ENCODE measurements at regions not wholly inside any gene's neighbourhood (a gene's known extent, or its start where the extent isn't known, plus 50 kb on each side); places are given as distances from the start of the nearest gene placed in this dataset.

DNA sequence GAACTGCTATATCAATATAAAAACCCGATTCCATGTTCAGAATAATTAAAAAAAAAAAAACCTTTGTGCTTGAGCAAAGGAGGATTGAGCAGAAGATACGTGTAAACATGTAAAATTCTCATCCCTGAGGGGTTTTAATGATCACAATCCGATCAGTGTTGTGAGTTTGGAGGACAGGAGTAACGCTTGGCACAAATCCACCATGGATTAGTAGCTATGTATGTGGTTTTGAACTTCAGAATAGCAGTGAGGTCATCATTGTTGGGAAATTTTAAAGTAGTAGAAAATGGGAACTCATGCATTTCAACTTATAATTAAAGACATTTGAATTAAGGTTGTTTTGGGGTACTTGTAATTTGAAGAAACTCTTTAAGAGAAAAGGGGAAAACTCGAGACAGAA is 203.2 kb downstream of the RPS12 start:
- no peak overlapping the region for H4K91ac ChIP-seq (ENCODE audit: insufficient read length, low read depth, low read length)
- no peaks in the 10 kb centered on the region for H3K79me2 ChIP-seq (ENCODE audit: insufficient read depth, low read length)
- no peak overlapping the region for H3K4me3 Mint-ChIP-seq
- H2BK20ac ChIP-seq (ENCODE audit: low read depth, low read length, poor library complexity, severe bottlenecking) = no peak overlapping the region
- H3K9me3 Mint-ChIP-seq = no peaks in the 10 kb centered on the region
- no peak overlapping the region for H3K4me2 ChIP-seq (ENCODE audit: insufficient read depth, insufficient read length, low read length)
- no peak overlapping the region for H3K4ac ChIP-seq (ENCODE audit: low read depth, low read length)
- no peaks in the 10 kb centered on the region for H3K79me1 ChIP-seq (ENCODE audit: insufficient read depth, low read depth, low read length, poor library complexity, severe bottlenecking)
- H3K23me2 ChIP-seq (ENCODE audit: insufficient read length, low read depth, low read length, poor library complexity, severe bottlenecking) = no peaks in the 10 kb centered on the region
- H2AFZ ChIP-seq (ENCODE audit: low read length) = no peak overlapping the region
- TF ChIP-seq, protein P1, sequence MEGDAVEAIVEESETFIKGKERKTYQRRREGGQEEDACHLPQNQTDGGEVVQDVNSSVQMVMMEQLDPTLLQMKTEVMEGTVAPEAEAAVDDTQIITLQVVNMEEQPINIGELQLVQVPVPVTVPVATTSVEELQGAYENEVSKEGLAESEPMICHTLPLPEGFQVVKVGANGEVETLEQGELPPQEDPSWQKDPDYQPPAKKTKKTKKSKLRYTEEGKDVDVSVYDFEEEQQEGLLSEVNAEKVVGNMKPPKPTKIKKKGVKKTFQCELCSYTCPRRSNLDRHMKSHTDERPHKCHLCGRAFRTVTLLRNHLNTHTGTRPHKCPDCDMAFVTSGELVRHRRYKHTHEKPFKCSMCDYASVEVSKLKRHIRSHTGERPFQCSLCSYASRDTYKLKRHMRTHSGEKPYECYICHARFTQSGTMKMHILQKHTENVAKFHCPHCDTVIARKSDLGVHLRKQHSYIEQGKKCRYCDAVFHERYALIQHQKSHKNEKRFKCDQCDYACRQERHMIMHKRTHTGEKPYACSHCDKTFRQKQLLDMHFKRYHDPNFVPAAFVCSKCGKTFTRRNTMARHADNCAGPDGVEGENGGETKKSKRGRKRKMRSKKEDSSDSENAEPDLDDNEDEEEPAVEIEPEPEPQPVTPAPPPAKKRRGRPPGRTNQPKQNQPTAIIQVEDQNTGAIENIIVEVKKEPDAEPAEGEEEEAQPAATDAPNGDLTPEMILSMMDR (conservative IDR thresholded peaks at IDR 0.05) = no peak
- no peak overlapping the region for H3K27ac ChIP-seq (ENCODE audit: insufficient read length, low read depth, low read length)
- no peak overlapping the region for H2BK12ac ChIP-seq (ENCODE audit: insufficient read length, low read depth, low read length)
- no peak overlapping the region for H3K27ac Mint-ChIP-seq
- H2BK15ac ChIP-seq (ENCODE audit: low read depth, low read length) = no peak overlapping the region
- no peak for DNase-seq
- H3K9me3 ChIP-seq (ENCODE audit: control insufficient read depth, low read depth, low read length) = no peaks in the 10 kb centered on the region
- no peak overlapping the region for H2AK5ac ChIP-seq (ENCODE audit: insufficient read length, low read length)
- no peak overlapping the region for H3K14ac ChIP-seq (ENCODE audit: insufficient read depth, low read length)
- H3K56ac ChIP-seq (ENCODE audit: insufficient read length, low read depth, low read length) = no peak overlapping the region
- H3K4me1 Mint-ChIP-seq = 0 out of 4 replicates have a peak, but pooled peaks cover 0 to 3% of the 10 kb centered on the region in 2 experiments
- no peak overlapping the region for H3K18ac ChIP-seq (ENCODE audit: insufficient read length, low read depth, low read length)
- no peak overlapping the region for H2BK120ac ChIP-seq (ENCODE audit: low read depth, low read length, poor library complexity, severe bottlenecking)
- H3K4me1 ChIP-seq (ENCODE audit: insufficient read depth, low read length) = no peaks in the 10 kb centered on the region
- no CpG with 5 or more reads among the region's 5 CpGs for WGBS (ENCODE audit: extremely low coverage, insufficient read length, low lambda C conversion rate)
- H4K8ac ChIP-seq (replicated peaks; ENCODE audit: insufficient read length, low read depth, low read length) = no peak overlapping the region
- H3K9ac ChIP-seq (ENCODE audit: extremely low read depth, insufficient read length, low read length) = no peak overlapping the region
- no peaks in the 10 kb centered on the region for H3K27me3 Mint-ChIP-seq (ENCODE audit: low read depth)
- no peaks in the 10 kb centered on the region for H3K27me3 ChIP-seq (ENCODE audit: insufficient read depth, low read length)
- H3K36me3 Mint-ChIP-seq (ENCODE audit: insufficient read depth in 1 of 3, low read depth in 3 of 3) = no peaks in the 10 kb centered on the region
- no peaks in the 10 kb centered on the region for H4K20me1 ChIP-seq (ENCODE audit: control insufficient read depth, insufficient read depth, insufficient read length)
- H4K5ac ChIP-seq (ENCODE audit: insufficient read length, low read depth, low read length) = no peak overlapping the region
- no peak overlapping the region for H3K23ac ChIP-seq (ENCODE audit: insufficient read length, low read depth, low read length)
- H3T11ph ChIP-seq (ENCODE audit: low read length) = no peak overlapping the region
- no peak overlapping the region for H2BK5ac ChIP-seq (ENCODE audit: insufficient read length, low read length)
